Bone marrow (tissue), 2 donors: ENCODE measurements at regions not wholly inside any gene's neighbourhood (a gene's known extent, or its start where the extent isn't known, plus 50 kb on each side); places are given as distances from the start of the nearest gene placed in this dataset.
"Not testable (repeated sequence)": the region's sequence is repeated elsewhere in the genome, so short reads cannot be mapped to it uniquely, and the experiment has no call there.

Experiments used
- DNase-seq, 2 donors: peaks; one replicate each; lab custom pipeline; 2025; lab: John Stamatoyannopoulos, UW

DNA sequence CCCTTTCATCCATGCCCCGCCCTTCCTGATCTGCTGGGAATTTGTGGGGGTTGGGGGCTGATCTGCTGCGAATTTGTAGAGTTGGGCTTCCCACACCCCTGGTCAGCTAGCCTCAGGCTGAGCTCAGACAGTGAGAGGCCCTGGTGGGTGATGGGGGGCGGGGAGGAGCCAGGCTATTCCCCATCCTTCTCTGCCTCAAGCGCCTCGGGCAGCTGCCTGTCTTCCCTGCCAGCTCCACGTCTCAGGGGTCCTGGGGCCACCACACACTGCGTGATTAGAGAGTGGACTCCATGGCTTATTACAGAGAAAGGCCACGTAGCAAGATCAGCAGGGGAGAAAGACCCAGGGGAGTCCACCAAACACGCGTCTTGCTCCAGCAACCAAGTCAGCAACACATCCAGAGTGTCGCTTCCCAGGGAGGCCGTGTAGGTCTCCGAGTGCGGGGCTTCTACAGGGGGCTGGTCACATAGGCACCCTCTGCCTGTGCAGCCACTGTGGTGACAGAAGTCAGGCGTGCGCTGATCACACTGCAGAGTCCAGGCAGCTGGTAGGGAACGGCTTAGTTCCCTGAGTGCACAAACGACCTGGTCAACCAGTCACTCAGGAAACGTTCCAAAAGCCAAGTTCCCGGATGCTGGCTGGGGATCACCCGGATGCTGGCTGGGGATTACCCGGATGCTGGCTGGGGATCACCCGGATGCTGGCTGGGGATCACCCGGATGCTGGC is 254.4 kb upstream of the SFSWAP start:
- DNase-seq: no peak

DNA sequence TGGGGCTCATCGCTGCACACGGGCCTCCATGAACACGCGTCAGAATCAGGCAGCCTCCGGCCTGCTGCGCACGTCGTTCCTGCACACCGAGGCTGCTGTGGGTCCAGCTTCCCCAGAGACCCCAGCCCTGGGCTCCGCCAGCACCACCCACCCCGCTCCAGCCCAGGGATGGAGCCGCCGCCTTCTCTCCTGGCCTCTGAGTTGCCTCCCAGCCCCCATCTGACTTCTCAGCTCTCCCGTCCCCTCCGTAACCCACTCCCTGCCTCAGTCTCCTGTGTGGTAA is 253.9 kb upstream of the SFSWAP start:
- DNase-seq: no peak

DNA sequence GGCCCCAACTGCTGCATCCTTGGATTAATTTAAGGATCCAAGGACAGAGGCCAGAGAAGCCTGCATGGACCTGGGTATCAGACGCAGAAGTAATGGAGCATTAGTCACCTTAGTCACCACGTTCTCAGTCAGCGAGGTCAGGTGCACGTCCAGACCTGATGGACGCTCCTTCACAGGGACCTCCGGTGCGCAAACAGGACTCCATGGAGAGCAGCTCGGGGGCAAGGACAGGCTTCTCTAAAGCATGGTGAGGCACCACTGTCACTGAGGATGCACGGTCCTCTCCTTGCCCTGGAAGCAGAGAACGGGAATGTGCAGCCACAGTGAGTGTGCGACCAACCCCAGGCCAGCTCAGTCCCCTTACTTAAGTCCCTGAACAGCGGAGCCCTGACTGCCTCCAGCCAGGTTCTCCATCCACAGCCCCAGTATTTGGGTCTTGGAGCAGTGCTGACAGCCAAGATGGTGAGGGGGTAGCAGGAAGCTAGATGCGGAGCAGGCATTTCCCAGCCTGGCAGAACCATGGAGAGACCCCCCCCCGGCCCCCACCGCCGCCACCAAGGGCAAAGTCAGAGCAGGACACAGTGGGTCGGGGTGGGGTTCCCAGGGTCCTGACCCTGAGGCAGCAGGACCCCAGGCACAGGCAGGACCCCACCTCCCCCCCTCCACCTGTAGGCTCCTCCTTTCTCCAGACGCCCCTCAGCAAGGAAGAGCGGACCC is 253.4 kb upstream of the SFSWAP start:
- DNase-seq: no peak

DNA sequence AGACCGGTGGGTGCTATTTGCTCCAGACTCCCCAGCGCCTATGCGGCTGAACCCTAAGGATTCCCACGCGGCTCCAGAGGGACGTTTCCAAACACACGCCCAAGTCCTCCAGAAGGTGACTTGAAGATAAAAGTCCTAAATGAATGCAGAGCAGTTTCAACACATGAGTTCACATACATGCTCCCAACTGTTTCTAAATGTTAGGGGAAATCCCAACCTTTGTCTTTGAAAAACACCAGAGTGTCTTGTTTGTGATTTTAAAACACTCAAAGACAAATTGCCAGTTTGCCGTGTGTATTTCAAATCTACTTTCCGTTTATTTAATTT is 252.9 kb upstream of the SFSWAP start:
- no peak for DNase-seq

DNA sequence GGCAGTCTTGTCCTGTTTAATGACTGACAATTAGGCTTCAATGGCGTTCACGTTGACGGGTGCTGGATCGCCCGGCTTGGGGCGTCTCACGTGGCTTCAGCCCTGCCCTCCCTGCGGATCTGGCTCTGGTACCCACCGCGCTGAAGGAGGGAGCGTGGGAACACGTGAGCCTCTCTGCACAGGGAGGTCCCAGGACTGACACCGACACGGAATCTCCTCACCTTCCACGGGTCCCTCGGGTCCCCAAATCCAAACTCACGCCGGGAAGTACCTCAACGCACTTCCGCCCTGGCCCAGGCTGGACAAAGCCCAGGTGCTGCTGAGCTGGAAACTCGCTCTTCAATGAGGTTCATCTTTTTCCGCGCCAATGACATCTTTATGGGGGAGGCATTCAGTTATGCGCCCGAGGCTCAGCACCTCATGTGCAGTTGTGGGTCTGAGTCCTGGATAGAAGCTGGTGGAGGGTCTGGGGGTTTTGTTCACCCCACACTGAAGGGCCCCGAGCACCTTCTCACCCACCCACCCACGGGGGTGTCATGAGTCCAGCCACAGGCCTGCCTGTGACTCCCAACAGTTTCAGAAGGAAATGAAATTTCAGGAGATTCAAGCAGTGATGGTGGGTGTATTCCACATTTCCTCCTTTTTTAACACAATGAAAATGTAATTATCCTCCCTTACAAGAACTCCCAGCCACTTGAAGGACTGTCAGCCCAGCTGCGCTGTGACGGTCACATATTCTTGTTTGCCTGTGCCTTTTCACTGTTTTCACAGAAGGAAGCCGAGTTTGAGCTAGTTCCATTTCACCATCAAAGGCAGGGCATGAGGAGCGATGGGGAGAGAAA is 251.7 kb upstream of the SFSWAP start:
- DNase-seq: no peak

DNA sequence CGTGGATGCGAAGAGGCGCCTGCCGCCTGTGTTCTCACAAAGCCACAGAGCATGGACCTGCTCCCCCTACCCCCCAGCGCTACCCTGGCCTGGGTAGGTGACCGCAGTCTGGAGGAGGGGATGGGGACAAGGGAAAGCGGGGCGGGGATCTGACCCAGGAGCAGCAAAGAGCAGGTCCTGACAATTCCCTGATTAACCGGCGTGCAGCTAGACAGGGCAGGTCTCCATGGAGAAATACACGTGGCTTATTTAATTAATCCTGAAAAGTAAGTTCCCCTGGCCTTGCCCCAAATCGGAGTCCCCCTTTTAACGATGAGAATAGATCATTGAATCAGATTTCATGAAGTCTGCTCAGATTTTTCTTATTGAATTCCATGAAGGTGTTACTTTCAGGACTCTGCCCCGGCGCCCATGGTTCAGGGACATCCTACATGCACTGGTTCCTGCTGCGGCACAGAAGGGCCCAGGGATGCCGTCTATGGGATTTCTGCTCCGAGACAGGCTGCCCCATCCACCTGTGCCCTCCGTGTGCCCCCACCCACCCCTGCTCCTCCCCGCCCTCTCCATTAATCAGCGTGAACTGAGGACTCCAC is 251.0 kb upstream of the SFSWAP start:
- no peak for DNase-seq

DNA sequence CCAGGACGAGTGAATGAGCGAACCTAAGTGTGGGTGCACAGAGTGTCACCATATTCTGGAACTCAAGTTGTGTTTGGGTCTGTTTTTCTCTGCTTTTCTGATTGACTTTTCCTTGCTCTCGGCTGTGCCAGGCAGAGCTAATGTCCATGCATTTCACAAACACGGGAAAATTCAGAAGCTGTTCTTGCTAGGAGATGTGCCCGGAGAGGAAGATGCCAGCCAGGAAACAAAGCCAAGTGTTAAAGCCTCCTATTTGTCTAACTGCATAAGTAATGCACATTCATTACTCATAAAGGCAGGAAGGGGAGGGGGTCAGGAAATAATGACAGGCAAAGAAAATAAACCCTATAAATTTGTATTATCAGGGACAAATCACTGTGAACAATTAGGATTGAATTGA is 250.4 kb upstream of the SFSWAP start:
- DNase-seq: no peak

DNA sequence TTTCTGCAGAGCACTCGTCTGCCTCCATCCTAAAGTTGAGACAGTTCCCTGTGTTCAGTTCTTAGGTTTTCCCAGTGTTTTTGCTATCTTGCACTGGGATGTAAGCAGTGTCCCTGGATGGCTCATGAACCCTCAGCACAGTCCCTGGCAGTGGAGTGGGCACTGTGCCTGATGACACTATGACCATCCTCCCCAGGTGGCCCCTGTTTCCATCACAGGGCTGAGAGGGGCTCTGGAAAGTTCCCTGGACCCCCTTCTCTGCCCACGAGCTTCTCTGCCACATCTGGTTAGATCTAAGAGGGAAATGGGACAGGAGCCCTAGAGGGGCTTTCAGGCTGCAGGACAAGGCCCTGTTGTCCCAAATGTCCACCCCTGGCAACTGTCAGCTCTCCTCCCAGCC is 249.8 kb upstream of the SFSWAP start:
- DNase-seq: no peak

DNA sequence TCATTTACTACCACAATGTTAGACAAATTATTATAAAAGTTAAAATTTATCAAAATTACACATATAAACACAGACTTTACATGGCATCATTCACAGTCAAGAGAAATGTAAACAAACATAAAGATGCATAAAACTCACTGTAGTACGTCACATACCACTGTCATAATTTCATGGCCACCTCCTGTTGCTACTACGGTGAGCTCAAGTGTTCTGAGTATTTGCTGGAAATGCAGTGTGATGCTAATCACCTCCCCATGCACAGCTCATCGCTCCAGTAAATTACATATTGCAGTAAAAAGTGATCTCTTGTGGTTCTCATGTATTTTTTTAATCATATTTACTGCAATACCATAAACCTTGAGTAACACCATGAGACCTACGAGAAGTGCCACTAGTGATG is 247.7 kb upstream of the SFSWAP start:
- DNase-seq: no peak

DNA sequence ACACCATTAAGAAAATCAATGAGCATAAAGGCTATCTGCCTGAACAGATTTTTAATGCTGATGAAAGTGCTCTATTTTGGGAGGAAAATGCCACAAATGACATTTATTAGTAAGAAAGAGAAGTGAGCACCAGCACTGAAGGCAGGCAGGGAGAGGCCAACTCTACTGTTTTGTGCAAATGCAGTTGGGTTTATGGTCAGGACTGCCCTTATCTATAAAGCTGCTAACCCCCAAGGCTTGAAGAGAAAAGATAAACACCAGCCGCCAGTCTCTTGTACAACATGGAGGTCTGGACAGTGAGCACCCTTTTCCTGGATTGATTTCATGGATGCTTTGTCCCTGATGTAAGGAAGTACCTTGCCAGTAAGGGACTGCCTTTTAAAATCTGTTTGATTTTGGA is 246.8 kb upstream of the SFSWAP start:
- DNase-seq: no peak

DNA sequence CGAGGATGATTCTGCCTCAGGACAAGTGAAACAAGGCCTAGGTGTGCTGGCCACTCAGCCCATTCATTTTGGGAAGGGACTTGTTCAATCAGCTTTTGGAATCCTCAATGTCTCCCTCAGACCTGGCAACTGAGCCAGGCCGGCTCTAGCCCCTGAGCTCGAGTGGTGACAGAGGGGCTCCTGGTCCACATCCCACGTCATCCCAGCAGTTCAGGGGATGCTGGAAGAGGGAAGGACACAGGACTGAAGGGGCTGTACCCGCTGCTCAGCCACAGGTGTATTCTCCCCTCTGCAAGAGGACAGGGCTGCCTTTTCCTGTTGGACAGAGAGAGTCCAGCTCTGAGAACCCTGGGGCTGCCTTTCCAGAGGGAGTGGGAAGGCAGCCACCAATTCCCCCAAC is 244.6 kb upstream of the SFSWAP start:
- DNase-seq: no peak

DNA sequence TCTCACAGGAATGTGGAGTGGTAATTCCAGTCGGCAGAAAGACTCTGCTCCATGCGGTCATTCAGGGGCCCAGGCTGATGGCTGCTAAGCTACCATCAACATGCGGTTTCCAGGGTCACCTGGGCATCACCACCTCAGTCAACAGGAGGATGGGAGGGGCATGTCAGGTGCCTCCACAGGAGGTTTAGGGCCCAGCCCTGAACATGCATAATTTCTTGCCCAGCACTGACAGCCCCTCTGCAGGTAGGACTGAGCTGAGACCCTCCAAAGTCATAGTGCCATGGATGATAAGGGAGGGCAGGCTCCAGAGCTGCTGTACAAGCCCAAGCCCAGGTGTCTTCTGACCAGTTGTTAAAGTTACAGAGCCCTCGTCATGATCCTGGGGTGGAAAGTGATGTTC is 244.0 kb upstream of the SFSWAP start:
- DNase-seq: no peak

DNA sequence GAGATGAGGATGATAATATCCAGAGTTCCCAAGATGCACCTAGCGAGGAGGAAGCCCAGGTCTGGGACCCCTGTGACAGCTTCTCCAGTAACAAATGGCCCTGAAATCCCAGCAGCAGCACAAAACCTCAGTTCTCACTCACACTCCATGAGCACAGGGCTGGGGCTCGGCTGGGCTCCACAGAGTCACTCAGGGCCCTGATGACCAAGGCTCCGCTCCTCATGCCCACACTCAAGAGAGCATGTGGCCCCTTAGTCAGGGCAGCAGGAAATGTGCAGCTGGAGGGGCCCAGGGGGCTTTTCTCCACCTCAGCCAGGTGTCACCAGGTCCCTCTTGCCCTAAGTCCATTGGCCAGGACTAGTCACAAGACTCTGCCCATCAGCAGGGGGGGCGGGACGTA is 242.7 kb upstream of the SFSWAP start:
- DNase-seq: no peak

DNA sequence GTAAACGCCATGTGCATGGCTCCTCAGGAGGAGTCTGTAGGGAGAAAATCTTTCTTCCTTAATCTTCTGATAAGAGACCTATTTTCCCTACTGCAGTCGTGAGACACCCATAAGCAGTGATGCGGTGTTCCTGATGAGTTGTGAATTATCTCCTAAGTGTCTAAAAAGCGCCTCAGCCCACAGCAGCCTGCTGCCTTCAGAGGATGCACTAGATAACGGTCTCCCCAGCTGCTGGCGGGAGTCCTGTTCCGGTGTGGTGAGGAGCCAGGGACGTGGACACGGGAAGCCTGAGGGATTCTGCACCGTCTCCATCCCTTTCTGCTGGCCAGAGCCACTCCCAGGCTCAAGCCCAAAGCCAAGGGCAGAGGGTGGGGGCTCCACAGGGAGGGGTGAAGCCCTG is 240.9 kb upstream of the SFSWAP start:
- DNase-seq: not testable (repeated sequence)

DNA sequence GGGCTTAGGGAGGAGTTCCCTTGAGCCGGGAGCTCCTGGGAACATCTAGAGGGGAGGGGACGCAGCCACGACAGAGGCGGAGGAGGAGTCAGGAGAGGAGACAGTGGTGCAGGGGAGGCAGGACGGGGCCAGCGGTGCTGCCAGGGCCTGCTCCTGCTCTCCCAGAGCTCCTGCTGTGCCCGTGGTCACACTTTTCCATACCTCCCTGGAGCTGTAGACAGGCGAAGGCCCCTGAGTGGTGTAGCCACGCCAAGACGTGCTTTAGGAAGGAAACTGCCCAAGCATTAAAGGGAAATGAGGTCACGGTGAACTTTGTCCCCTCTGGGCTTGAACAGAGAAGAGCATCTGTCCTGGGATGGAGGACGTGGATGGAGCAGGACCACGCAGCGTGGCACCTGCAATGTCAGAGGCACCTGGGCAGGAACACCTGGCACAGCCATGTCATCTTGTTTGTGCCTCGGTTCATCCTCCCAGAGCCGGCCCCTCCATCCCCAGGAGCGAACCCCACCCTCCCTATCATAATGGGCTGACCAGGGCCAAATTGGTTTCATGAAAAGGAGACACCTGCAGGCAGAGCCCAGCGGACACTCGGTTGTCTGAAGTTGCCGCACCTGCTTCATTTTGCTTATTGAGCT is 239.5 kb upstream of the SFSWAP start:
- DNase-seq: no peak

DNA sequence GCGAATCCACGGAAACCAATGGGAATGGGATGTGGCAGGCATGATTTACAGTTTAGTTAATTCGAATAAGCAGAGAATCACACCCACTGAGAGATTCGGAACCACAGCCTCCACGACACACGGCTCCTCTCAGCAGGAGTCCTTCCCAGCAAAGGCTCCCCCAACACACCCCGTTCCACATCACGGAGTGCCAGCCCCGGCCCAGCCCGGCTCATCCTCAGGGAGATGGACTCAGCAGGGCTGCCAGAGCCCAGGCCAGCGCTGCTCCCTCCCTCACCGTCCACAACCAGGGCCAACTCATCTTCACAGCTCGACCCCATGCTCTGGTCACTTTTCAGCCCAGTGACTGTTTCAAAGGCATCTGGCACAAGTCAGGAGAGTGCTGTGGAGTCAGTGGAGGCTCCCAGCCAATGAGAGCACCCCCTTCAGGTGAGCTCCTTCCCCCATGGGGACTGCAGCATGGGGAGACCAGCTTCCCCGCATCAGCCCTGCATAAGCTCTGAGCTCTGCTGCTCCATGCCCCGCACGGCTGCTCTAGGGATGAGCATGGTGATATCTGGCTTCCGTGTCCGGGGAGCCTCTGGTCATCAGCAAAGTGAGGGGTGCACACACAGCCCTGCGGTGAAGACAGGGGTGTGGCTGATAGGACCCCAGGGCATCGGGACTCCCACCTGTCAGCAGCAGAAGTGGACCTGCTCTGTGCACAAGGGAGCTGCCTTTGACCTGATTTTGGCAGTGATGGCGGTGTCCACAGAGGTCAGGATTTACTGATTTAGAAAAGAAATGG is 238.8 kb upstream of the SFSWAP start:
- DNase-seq: no peak

DNA sequence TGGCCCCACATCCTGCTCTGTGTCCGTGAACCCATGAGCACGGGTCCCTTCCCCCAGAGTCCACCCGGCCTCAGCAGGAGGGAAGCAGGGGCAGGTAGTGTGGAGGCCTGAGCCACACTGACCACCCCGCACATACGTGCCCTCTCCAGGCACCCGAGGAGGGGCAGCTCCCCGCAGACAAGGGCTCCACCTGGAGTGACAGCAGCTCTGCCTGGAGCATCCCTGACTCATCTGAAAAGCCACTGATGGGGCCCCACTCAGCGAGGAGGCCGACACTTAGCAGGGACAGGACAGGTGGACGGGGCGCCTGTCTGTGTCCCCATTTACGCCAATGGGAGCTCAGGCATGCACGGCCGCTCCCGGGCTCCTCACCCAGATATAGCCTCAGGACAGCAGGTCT is 237.6 kb upstream of the SFSWAP start:
- no peak for DNase-seq

DNA sequence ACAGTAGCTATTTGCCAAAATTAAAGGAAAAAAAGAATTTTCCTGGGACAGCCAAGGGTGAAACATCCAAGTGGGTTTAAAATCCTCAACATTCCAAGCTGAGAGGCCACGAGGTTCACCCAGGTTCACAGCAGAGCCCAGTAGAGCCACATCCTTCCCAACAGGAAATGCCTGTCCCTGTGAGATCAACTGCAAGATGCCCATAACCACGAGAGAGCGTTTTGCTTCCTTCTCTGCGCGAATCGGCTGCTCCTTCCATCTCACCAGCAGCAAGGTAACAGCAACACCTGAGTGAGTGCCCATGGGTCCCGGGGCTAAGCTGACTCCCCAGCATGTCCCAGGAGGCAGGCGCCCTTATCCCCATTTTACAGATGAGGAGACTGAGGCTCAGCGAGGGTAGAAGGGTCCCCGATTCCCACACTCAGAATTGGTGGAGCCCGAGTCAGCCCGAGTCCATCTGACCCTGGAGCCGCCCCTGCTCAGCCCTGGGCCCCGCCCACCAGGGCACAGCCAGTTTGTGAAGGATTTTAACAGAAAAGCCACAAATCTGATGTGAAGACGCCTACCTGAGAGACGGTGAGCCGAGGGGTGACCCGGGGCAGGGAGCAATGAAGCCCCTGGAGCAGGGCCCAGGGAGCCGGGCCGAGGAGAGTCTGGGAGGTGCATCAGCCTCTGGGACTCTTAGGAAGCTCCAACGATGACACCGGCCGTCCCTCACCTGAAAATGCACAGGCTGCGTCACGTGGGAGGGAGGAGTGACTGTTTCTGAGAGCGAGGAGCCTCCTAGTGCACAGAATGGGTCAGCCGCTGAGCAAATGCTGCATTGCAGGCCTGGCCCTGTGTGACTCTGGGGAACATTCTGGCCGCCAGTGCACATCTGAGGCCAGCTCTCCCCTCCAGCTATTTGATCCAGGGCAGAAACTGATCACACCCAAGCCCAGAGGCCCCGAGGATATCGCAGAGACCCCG is 236.9 kb upstream of the SFSWAP start:
- DNase-seq: no peak

DNA sequence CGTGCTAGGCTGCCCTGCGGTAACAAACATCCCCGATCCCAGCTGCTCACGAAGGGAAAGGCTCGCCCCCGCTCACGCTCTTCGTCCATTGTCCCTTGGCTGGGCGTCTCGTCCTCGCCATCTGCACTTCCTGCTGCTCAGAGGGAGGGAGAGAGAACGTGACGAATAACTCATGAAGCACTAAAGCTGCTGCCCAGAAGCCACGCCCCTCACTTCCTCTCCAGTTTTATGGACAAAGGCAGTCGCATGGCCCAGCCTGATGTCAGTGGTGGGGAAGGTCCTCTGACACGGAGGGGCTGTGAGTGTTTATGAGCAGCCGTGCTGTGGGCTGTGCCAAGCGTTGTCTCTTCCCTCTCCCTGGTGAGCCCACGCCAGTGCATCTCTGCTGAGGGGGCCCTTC is 235.9 kb upstream of the SFSWAP start:
- DNase-seq: not testable (repeated sequence)

DNA sequence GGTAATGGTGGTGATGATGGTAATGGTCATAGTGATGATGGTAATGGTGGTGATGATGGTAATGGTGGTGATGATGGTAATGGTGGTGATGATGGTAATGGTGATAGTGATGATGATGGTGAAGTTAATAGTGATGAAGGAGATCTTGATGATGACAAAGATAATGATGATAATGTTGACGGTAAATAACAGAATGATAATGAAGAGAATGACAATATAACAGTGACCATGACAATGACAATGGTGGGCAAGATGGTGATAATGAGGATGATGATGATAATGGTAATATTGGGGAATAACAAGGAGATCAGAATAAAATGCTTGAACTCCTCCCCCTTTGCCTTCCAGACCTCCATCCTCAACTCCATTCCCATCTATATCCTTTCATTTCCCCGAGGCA is 233.3 kb upstream of the SFSWAP start:
- no peak for DNase-seq

DNA sequence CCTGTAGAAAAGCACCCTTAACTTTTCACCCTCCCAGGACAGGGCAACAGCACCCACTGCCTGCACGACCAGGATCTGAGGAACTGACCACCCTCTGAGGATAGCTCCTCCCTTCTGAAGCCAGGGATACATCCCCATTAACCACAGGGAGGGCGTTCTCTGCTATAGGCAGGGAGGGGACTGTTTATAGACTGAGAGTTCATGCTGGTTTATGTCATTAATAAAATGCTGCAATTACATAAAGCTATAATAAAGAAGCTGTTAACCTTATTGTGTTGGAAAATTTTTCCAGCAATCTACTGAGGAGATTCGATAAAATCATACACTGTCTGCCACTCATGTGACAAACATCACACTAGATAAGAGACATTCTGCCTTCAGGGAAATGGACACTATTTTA is 232.4 kb upstream of the SFSWAP start:
- no peak for DNase-seq
